Esophagus squamous epithelium (tissue), 5 donors: ENCODE measurements at regions not wholly inside any gene's neighbourhood (a gene's known extent, or its start where the extent isn't known, plus 50 kb on each side); places are given as distances from the start of the nearest gene placed in this dataset.

ENCODE experiments used
- DNase-seq: peaks from one replicate; lab custom pipeline; 2025; lab: John Stamatoyannopoulos, UW
- H3K27ac ChIP-seq, 4 donors: fragments of 200-600 bp; sonication (generic); one replicate each; pipeline ENCODE4 v1.5.1; 2016 to 2019; ENCODE audit warnings: mild to moderate bottlenecking in 1 of 4
- H3K27me3 ChIP-seq, 4 donors: fragments of 200-600 bp; sonication (generic); 1 replicate in 3 of 4; 2 replicates in 1 of 4; pipeline versions ENCODE4 v1.5.1 to v1.6.0; 2017 to 2021; ENCODE audit warnings: antibody characterized with exemption in 1 of 4
- H3K36me3 ChIP-seq, 3 donors: fragments of 200-600 bp; sonication (generic); one replicate each; pipeline ENCODE4 v1.5.1; 2016 to 2019
- H3K4me1 ChIP-seq, 3 donors: fragments of 200-600 bp; sonication (generic); one replicate each; pipeline ENCODE4 v1.5.1; 2017 to 2019
- H3K4me3 ChIP-seq, 4 donors: fragments of 200-600 bp; sonication (generic); 1 replicate in 3 of 4; 2 replicates in 1 of 4; pipeline ENCODE4 v1.5.1; 2016 to 2019; ENCODE audit warnings: mild to moderate bottlenecking in 2 of 4, moderate library complexity in 1 of 4
- H3K9me3 ChIP-seq, 3 donors: fragments of 200-600 bp; sonication (generic); one replicate each; pipeline ENCODE4 v1.5.1; 2016 to 2019
- CTCF ChIP-seq, 6 experiments: fragments of 450-650 bp in 4 of 6; fragments of 200-600 bp in 2 of 6; sonication (generic) in 2 of 6; IDR thresholded peaks; one replicate each; pipeline ENCODE4 v1.5.1; 2016 to 2019; ENCODE audit warnings: antibody characterized with exemption in 6 of 6, mild to moderate bottlenecking in 4 of 6, moderate library complexity in 4 of 6
- POLR2A ChIP-seq, 4 donors: fragments of 450-650 bp; IDR thresholded peaks; one replicate each; pipeline ENCODE4 v1.6.1; 2017; ENCODE audit warnings: antibody characterized with exemption in 4 of 4, mild to moderate bottlenecking in 4 of 4, moderate library complexity in 3 of 4
- WGBS, 2 donors: methylation state at CpG; one replicate each; pipeline ENCODE4 v1.1.5; 2018; 5-methylcytosine and 5-hydroxymethylcytosine counted together
- intact Hi-C: fragments of 100-400 bp; cut with DNase I; formaldehyde crosslinking; loops from one replicate; pipeline ENCODE4 v1.15.0; 2022
- donor health status: DM: yes; HTN: yes; CAD: no.

GRCh38 chr12:74440469-74440868, 97.2 kb upstream of the ATXN7L3B start:
- Histone ChIP-seq H3K9me3 (no peaks in the 10 kb centered on the region), H3K36me3 (no peaks in the 10 kb centered on the region), H3K4me3 (no peak overlapping the region), H3K4me1 (no peaks in the 10 kb centered on the region), H3K27ac (no peak overlapping the region), H3K27me3 (no peaks in the 10 kb centered on the region)
- no peak for DNase-seq
- intact Hi-C loops = no loop called here
- TF ChIP-seq CTCF (IDR thresholded peaks at IDR 0.05) (no peak), POLR2A (IDR thresholded peaks at IDR 0.05) (no peak)

DNA sequence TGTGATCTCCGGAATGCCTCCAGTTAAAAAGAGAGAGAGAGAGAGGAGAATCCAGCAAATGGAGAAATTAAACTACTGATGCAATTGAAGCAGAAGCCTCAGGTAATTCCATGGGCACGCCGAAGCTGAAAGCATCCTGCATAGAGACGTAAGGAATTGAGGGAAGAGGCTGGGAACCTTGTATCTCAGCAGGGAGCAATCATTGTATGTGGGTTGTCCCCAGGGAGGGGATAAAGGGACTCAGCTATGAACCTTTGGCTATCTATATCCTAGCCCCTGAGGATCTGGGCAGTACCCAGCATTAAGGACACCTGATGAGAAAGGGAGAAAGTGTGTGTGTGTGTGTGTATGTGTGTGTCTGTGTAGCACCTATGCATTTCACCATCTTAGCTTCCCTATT, 95.8 kb upstream of the ATXN7L3B start:
- Histone ChIP-seq H3K36me3 (no peaks in the 10 kb centered on the region), H3K27me3 (no peaks in the 10 kb centered on the region), H3K4me3 (no peak overlapping the region), H3K4me1 (no peaks in the 10 kb centered on the region), H3K9me3 (no peaks in the 10 kb centered on the region), H3K27ac (no peak overlapping the region)
- 58 to 63% methylated on average over 4 of the region's 4 CpGs for WGBS, 2 donors
- TF ChIP-seq POLR2A (IDR thresholded peaks at IDR 0.05) (no peak), CTCF (IDR thresholded peaks at IDR 0.05) (no peak)
- intact Hi-C loops = no loop called here
- DNase-seq = no peak

- no peak for TF ChIP-seq POLR2A (IDR thresholded peaks at IDR 0.05)
- no peak for TF ChIP-seq CTCF (IDR thresholded peaks at IDR 0.05)
- intact Hi-C loops = no loop called here
- DNase-seq = no peak
- H3K4me3 ChIP-seq = no peak overlapping the region
- H3K27ac ChIP-seq = no peak overlapping the region
- H3K36me3 ChIP-seq = no peaks in the 10 kb centered on the region
- no peaks in the 10 kb centered on the region for H3K9me3 ChIP-seq
- H3K27me3 ChIP-seq = no peaks in the 10 kb centered on the region
- WGBS, 2 donors = 80 to 100% methylated on average over 2 of the region's 2 CpGs
- H3K4me1 ChIP-seq = no peaks in the 10 kb centered on the region
Observed at GRCh38 chr12:74446466-74446865, 91.2 kb upstream of the ATXN7L3B start.

DNA sequence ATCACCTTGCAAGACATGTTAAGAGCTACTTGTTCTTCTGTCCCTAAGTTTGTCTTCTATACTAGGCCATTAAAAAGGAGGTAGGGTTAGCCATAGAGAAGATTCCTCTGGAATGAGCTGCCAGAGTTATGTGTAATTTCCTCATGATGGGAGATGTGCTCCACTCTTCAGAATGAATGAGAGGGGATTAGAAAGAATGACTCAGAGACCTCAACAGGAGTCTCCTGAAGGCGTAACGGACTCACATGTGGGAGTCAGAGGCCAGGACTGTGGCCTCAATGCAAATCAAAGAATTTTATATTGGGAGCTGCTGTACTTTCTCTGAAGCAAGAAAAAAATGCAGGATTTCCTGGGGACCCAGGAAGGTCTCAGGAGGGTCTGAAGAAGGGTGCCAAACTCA, 87.8 kb upstream of the ATXN7L3B start:
- DNase-seq = no peak
- intact Hi-C loops = no loop called here
- no peaks in the 10 kb centered on the region for H3K27me3 ChIP-seq
- no peak for TF ChIP-seq CTCF (IDR thresholded peaks at IDR 0.05)
- TF ChIP-seq POLR2A (IDR thresholded peaks at IDR 0.05) = no peak
- H3K4me1 ChIP-seq = no peaks in the 10 kb centered on the region
- H3K27ac ChIP-seq = no peak overlapping the region
- no peaks in the 10 kb centered on the region for H3K36me3 ChIP-seq
- no peaks in the 10 kb centered on the region for H3K9me3 ChIP-seq
- H3K4me3 ChIP-seq = no peak overlapping the region
- WGBS, 2 donors = 38 to 39% methylated on average over 2 of the region's 2 CpGs

GRCh38 chr12:74454109-74454508, 83.5 kb upstream of the ATXN7L3B start:
- Histone ChIP-seq H3K9me3 (no peaks in the 10 kb centered on the region), H3K27me3 (no peaks in the 10 kb centered on the region), H3K27ac (no peak overlapping the region), H3K4me1 (no peaks in the 10 kb centered on the region), H3K4me3 (no peak overlapping the region), H3K36me3 (no peaks in the 10 kb centered on the region)
- intact Hi-C loops = no loop called here
- 85 to 100% methylated on average over 1 of the region's 1 CpG for WGBS, 2 donors
- DNase-seq = no peak
- TF ChIP-seq CTCF (IDR thresholded peaks at IDR 0.05) (no peak), POLR2A (IDR thresholded peaks at IDR 0.05) (no peak)
